ENCODE measurements at regions not wholly inside any gene's neighbourhood (a gene's known extent, or its start where the extent isn't known, plus 50 kb on each side); places are given as distances from the start of the nearest gene placed in this dataset.
"Not testable (repeated sequence)": the region's sequence is repeated elsewhere in the genome, so short reads cannot be mapped to it uniquely, and the experiment has no call there.

- Histone ChIP-seq H3K36me3 (ENCODE audit: control insufficient read depth, insufficient read depth, low read length) (no peaks in the 10 kb centered on the region), H3K27me3 (ENCODE audit: control insufficient read depth, insufficient read depth, low read length) (no peaks in the 10 kb centered on the region), H3K4me3 (ENCODE audit: low read depth, low read length) (no peak overlapping the region)
- FAIRE-seq = no peak
- DNase-seq (ENCODE audit: low read depth) = no peak
- no peak for TF ChIP-seq CTCF (IDR thresholded peaks at IDR 0.05; ENCODE audit: insufficient read depth, low read length, severe bottlenecking)
Measured at GRCh38 chr13:37168151-37168550, 62.7 kb upstream of the CSNK1A1L start.

GRCh38 chr13:37164635-37165034 lies 59.2 kb upstream of the CSNK1A1L start:
- H3K27me3 ChIP-seq (ENCODE audit: control insufficient read depth, insufficient read depth, low read length) = no peaks in the 10 kb centered on the region
- DNase-seq (ENCODE audit: low read depth) (no peak), FAIRE-seq (no peak)
- no peaks in the 10 kb centered on the region for H3K36me3 ChIP-seq (ENCODE audit: control insufficient read depth, insufficient read depth, low read length)
- no peak overlapping the region for H3K4me3 ChIP-seq (ENCODE audit: low read depth, low read length)
- TF ChIP-seq CTCF (IDR thresholded peaks at IDR 0.05; ENCODE audit: insufficient read depth, low read length, severe bottlenecking) = no peak

GRCh38 chr13:37163641-37164265 lies 58.3 kb upstream of the CSNK1A1L start:
- Histone ChIP-seq H3K36me3 (ENCODE audit: control insufficient read depth, insufficient read depth, low read length) (no peaks in the 10 kb centered on the region), H3K4me3 (ENCODE audit: low read depth, low read length) (no peak overlapping the region), H3K27me3 (ENCODE audit: control insufficient read depth, insufficient read depth, low read length) (no peaks in the 10 kb centered on the region)
- DNase-seq (ENCODE audit: low read depth) = no peak
- no peak for TF ChIP-seq CTCF (IDR thresholded peaks at IDR 0.05; ENCODE audit: insufficient read depth, low read length, severe bottlenecking)
- no peak for FAIRE-seq

GRCh38 chr13:37158481-37158880 lies 53.0 kb upstream of the CSNK1A1L start:
- FAIRE-seq (no peak), DNase-seq (ENCODE audit: low read depth) (no peak)
- Histone ChIP-seq H3K36me3 (ENCODE audit: control insufficient read depth, insufficient read depth, low read length) (no peaks in the 10 kb centered on the region), H3K27me3 (ENCODE audit: control insufficient read depth, insufficient read depth, low read length) (no peaks in the 10 kb centered on the region), H3K4me3 (ENCODE audit: low read depth, low read length) (no peak overlapping the region)
- no peak for TF ChIP-seq CTCF (IDR thresholded peaks at IDR 0.05; ENCODE audit: insufficient read depth, low read length, severe bottlenecking)

GRCh38 chr13:37155613-37156097 lies 50.2 kb upstream of the CSNK1A1L start:
- H3K36me3 ChIP-seq (ENCODE audit: control insufficient read depth, insufficient read depth, low read length); FAIRE-seq; H3K27me3 ChIP-seq (ENCODE audit: control insufficient read depth, insufficient read depth, low read length): not testable (repeated sequence)

More at GRCh38 chr13:37155613-37156097, 50.2 kb upstream of the CSNK1A1L start:
- H3K4me3 ChIP-seq (ENCODE audit: low read depth, low read length); DNase-seq (ENCODE audit: low read depth): not testable (repeated sequence)

All from bronchial epithelial cell (primary cell).